GM12891 (cell line): ENCODE measurements at regions not wholly inside any gene's neighbourhood (a gene's known extent, or its start where the extent isn't known, plus 50 kb on each side); places are given as distances from the start of the nearest gene placed in this dataset.

Source experiments
- POLR2A ChIP-seq: IDR thresholded peaks from 2 replicates; pipeline ENCODE4 v1.6.1; 2011; ENCODE audit warnings: low read depth, low read length, control low read depth
- TAF1 ChIP-seq: IDR thresholded peaks from 2 replicates; pipeline ENCODE4 v1.6.1; 2011; ENCODE audit warnings: low read depth, low read length, control low read depth

DNA sequence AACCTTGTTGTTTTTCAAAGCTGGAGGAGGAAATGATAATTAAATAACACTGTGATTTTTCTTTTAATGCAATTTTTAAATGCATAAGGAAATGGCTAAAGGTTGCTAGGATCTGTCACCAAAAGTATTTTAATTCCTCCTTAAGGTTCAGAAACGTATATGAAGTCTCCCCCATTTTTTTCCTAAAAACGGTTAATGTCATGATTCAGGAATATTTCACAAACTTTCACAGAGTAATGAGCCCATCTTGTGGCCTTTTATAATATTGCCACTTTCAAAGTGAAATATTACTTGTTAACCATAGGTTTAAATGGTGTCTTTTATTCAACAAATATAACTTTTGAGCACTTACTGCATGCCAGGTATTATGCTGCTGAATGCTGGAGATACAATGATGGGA is 99.5 kb upstream of the USP38 start:
- TF ChIP-seq POLR2A (no peak), TAF1 (no peak)
